Glomerular visceral epithelial cell (primary cell): ENCODE measurements at regions not wholly inside any gene's neighbourhood (a gene's known extent, or its start where the extent isn't known, plus 50 kb on each side); places are given as distances from the start of the nearest gene placed in this dataset.

Source experiments
- DNase-seq: peaks from one replicate; pipeline ENCODE4 v3.0.0-alpha.2; 2016; ENCODE audit errors: extremely low spot score

GRCh38 chr1:65486613-65487012, 66.1 kb downstream of the LEPR start:
- no peak for DNase-seq

GRCh38 chr1:65489481-65489880, 69.0 kb downstream of the LEPR start:
- DNase-seq = no peak

- no peak for DNase-seq
Observed at GRCh38 chr1:65490231-65491009, 70.0 kb downstream of the LEPR start.

- no peak for DNase-seq
Observed at GRCh38 chr1:65491472-65491871, 71.0 kb downstream of the LEPR start.

GRCh38 chr1:65493802-65494201, 73.3 kb downstream of the LEPR start:
- no peak for DNase-seq

GRCh38 chr1:65494671-65495070, 74.2 kb downstream of the LEPR start:
- DNase-seq = no peak

- no peak for DNase-seq
Observed at GRCh38 chr1:65495137-65495536, 74.7 kb downstream of the LEPR start.

- no peak for DNase-seq
Observed at GRCh38 chr1:65497256-65497830, 76.9 kb downstream of the LEPR start.

- DNase-seq = no peak
Observed at GRCh38 chr1:65503427-65503826, 83.0 kb downstream of the LEPR start.

- DNase-seq = no peak
Observed at GRCh38 chr1:65504263-65504662, 83.8 kb downstream of the LEPR start.

- DNase-seq = no peak
Observed at GRCh38 chr1:65505547-65506300, 85.3 kb downstream of the LEPR start.

- no peak for DNase-seq
Observed at GRCh38 chr1:65508051-65508450, 87.6 kb downstream of the LEPR start.

- DNase-seq = peak; percentile 13
Observed at GRCh38 chr1:65509912-65510680, 89.6 kb downstream of the LEPR start.

- DNase-seq = no peak
Observed at GRCh38 chr1:65510961-65511360, 90.5 kb downstream of the LEPR start.

- no peak for DNase-seq
Observed at GRCh38 chr1:65512383-65512782, 91.9 kb downstream of the LEPR start.

GRCh38 chr1:65512967-65513780, 92.7 kb downstream of the LEPR start:
- no peak for DNase-seq

- DNase-seq = no peak
Observed at GRCh38 chr1:65514041-65514440, 93.6 kb downstream of the LEPR start.

GRCh38 chr1:65524931-65525265, 104.4 kb downstream of the LEPR start:
- DNase-seq = no peak

GRCh38 chr1:65525266-65526048, 105.0 kb downstream of the LEPR start:
- DNase-seq = no peak

GRCh38 chr1:65526049-65526556, 105.6 kb downstream of the LEPR start:
- DNase-seq = no peak
